ENCODE measurements at regions not wholly inside any gene's neighbourhood (a gene's known extent, or its start where the extent isn't known, plus 50 kb on each side); places are given as distances from the start of the nearest gene placed in this dataset.
"Not testable (repeated sequence)": the region's sequence is repeated elsewhere in the genome, so short reads cannot be mapped to it uniquely, and the experiment has no call there.

DNA sequence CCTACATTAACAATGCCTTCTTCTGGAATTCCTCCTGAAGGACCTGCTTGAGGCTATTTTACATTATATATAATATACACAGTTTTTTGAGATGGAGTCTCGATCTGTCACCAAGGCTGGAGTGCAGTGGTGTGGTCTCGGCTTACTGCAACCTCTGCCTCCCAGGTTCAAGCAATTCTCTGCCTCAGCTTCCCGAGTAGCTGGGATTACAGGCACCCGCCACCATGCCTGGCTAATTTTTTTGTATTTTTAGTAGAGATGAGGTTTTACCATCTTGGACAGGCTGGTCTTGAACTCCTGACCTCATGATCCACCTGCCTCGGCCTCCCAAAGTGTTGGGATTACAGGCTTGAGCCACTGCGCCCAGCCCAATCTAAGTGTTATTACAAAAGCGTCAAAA lies 71.9 kb upstream of the PRR23C start:
- DNase-seq (ENCODE audit: low read depth), result not testable (repeated sequence)

DNA sequence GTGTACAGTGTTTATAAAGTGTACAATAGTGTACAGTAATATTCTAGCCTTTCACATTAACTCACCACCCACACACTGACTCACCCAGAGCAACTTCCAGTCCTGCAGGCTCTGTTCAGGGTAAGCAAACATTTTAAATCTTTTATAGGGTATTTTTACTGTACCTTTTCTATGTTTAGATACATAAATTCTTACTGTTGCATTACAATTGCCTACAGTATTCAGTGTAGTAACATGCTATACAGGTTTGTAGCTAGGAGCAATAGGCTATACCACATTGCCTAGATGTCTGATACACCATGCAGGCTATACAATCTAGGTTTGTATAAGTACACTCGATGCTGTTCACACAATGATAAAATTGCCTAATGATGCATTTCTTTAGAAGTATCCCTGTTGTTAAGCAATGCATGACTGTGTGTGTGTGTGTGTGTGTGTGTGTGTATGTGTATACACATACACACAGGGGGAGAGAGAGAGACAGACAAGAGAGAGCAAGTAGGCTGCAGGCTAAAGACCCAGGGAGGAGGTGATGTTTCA lies 72.5 kb upstream of the PRR23C start:
- DNase-seq (ENCODE audit: low read depth), result peak; percentile 34

DNA sequence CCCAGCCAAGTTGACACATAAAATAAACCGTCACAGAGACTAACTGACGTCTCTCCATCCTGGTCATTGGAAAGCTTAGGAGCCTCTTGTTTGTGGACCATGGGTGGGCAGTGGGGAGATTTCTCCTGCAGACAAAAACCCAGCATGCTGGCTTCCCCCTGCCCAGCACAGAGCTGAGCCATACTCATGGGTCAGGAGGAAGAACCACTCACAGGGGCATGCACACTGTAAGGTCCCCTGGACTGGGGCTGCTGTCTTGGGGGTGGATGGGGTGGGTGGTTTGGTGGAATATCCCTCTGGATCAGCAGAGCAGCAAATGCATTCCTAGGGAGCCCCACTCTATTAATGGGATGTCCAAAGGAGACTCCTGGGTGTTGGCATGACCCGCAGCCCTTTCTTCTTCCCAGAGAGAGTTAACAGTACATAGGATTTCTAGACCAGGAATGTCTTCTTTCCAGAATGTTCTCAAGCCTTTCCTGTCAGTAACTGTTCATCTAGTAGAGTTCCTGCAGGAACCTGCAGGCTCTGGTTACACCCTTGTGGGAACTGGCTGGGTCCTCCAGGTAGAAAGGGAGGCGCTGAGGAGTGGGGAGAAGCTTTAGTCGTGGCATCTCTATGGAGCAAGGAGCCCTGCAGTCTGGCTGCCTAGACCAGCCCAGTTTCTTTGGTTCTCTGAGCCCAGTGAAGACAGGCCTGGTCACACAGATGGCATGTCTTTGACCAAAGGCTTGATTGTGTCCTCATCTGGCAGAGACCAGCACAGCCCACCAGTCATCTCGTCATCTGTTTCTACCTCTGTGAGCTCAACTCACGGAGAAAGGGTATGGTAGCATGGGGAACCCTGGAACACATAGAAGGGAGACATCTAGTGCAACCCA lies 73.4 kb upstream of the PRR23C start:
- no peak for DNase-seq (ENCODE audit: low read depth)

DNA sequence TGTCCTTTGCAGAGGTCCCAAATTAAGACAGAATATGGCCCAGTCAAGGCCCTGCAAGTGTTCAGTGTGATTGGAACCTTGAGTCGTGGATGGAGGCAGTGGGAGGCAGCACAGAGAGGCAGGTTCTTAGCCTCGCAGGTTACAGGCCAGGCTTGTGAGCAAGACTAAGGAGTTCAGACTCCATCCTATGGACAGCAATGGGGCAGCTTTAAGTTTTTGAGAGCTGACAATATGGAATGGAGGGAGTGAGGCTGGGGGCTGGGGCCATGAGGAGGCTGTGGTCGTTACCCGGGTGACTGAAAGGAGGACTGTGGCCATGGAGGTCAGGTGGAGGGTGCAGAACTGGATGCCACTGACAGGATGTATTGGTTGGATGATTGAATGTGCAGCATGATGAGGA lies 74.1 kb upstream of the PRR23C start:
- DNase-seq (ENCODE audit: low read depth), result no peak

GRCh38 chr3:139119331-139120025 lies 74.8 kb upstream of the PRR23C start:
- no peak for DNase-seq (ENCODE audit: low read depth)

DNA sequence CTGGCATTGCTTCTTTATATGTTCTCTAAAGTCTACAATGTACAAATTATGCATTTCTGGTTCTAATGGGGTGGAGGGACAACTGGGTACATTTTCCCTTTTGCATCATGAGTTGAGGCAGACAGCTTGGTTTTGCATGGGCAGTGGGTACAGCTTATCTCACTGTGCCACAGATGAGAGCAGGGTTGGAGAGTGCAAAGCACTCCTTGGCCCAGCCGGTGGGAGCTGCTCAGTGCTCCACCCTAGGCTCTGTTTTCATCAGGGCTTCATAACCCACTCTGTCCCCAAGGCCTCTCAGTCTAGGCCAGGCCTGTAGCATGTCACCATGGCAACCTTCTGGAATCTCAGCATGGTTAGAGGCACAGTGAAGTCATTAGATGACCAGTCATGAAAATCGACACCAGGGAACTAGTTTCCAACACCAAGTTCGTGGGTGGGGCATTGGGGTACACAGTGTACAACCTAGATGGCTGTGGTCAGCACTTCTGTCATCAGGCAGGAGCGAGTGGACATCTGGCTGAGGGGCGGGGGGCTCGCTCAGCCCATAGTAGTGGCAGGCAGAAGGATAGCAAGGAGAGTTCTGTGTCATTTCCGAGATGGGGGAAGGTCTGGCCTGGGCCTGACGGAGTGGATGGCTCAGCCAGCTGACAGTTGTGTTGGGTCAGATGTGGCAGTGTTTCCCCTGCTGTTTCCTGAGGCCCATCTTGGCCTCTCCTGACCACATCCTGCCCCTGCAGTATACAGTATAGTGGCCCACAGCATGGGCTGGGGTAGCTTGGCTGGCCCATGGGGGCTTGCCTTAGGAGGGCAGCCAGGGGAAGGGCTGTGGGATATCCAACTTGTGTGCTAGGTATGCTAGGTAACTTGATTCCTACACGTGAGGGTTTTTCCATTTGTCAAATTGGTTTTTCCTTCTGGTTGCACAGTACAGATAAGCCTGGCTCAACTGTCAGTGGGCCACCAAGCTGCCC lies 75.7 kb upstream of the PRR23C start:
- peak; percentile 63 for DNase-seq (ENCODE audit: low read depth)

DNA sequence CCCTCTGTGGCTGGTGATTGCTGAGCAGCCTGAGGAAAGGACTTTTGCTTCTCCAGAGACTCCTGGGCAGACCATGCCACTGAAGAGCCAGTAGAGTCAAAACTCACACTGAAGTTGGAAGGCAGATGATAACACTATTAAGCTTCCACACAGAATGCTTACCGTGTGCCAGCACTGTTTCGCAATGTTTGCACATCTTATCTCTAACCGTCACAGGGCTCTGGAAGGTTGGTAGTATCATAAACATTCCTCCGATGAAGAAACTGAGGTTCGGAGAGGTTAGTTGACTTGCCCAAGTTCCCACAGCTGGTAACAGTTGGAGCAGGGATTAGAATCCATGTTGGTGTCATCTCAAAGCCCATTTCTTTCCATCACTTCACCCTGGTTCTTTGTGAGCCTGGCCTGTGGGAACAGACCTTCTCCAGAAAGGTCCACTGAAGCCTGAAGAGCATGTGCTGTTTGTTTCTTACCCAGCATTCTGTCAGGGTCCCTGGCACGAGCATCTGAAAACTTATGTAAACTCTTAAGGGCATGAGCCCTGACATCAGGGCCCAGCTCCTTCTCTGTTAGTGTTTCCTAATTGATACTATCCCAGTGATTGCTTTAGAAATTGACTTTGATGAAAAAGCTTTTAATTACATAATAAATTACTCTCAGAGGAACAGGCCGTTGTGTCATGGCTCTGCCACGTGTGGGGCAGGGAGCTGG lies 77.0 kb upstream of the PRR23C start:
- no peak for DNase-seq (ENCODE audit: low read depth)

GRCh38 chr3:139122221-139122581 lies 77.5 kb upstream of the PRR23C start:
- no peak for DNase-seq (ENCODE audit: low read depth)

DNA sequence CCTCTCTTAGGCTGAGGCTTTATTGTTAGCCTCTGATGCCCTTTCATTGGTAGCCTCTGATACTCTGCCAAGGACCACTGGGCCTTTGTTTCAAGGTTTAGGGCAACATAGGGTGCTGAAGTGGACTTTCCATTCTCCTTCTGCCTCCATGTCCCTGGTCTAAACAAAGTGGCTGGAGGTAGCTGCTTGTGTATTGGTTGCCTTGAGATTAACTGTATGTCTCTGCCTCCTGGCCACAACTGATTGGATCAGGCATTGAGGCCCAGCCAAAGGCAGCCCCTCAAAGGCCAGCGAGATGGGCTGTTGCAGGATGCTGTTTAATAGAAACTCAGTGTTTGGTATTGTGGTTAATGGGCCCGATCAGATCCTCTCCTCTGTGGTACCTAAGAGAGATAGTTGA lies 77.9 kb upstream of the PRR23C start:
- no peak for DNase-seq (ENCODE audit: low read depth)

- no peak for DNase-seq (ENCODE audit: low read depth)
Measured at GRCh38 chr3:139123377-139124095, 78.8 kb upstream of the PRR23C start.

DNA sequence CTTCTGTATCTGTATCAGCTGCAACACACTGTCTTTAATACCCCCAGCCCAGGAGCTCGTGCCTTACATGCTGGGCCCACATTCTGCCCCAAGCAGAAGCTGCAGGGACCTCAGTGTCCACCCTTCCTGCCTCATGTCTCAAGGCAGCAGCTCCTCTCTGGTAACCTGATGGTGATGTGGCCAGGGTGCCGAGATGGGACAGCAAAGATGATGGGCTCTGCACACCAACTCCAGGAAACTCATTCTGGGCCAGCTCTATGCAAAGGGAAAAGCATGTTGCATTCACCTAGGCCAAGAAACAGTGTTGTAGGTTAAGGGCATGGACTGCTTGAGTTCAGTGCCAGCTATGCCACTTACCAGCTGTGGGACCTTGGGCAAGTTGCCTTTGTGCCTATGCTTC lies 79.5 kb upstream of the PRR23C start:
- DNase-seq (ENCODE audit: low read depth), result no peak

- DNase-seq (ENCODE audit: low read depth), result peak; percentile 72
Measured at GRCh38 chr3:139127101-139127500, 82.4 kb upstream of the PRR23C start.

GRCh38 chr3:139127629-139128028 lies 82.9 kb upstream of the PRR23C start:
- not testable (repeated sequence) for DNase-seq (ENCODE audit: low read depth)

GRCh38 chr3:139128803-139129202 lies 84.1 kb upstream of the PRR23C start:
- DNase-seq (ENCODE audit: low read depth), result no peak

DNA sequence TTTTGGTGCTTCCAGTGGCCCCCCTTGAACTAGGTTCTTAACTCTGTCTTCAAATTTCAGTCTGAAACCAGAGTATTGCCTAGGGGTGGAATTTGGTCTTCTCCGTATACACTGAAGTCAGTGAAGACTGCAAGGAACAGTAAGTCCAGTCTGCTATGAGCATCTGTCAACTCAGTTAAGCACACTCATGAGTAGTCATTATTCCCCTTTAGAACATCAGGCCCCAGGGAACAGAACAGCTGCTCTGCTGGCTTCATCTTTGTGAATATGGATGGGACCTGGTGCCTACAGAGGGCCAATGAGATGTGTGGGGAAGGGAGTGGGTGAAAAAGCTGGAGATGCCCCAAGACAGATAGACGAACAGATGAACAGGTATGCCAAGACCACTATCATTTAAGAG lies 85.2 kb upstream of the PRR23C start:
- DNase-seq (ENCODE audit: low read depth), result no peak

GRCh38 chr3:139130390-139131140 lies 85.9 kb upstream of the PRR23C start:
- DNase-seq (ENCODE audit: low read depth), result no peak

DNA sequence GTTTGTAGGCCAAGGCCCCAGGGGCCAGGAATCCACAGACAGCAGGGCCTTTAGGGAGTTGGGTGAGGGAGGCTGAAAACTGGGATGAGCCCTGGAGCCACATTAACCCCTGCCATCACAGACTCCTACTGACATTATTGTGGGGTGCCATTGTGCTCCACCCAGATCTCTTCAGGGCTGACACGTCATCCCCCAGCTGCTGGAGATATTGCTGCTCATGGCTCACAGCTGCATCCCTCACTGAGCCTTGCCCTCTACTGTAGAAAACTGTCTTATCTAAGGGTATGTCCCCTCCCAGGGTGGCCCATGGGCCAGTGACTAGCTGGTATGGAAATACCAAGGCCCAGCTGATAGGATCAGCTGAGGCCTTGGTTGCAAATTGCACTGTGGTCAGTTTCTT lies 87.3 kb upstream of the PRR23C start:
- DNase-seq (ENCODE audit: low read depth), result no peak

DNA sequence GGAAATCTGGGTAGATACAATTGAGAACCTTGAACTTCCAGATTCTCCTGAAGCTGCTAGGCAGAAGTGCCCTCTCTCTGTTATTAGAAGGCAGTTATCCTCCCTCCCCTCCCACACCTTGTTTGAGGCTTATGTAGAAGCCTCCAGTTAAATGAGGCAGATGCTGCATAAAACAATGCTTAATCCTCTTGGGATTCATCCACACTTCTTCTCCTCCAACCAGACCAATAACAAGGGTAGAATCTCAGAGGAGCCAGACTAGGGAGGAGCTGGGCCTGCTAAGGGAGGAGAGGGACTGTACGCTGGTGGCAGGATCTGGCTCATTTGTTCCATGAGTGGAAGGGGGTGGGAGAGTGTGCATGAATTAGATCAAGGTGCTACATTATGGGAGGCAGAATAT lies 88.3 kb upstream of the PRR23C start:
- DNase-seq (ENCODE audit: low read depth), result no peak

DNA sequence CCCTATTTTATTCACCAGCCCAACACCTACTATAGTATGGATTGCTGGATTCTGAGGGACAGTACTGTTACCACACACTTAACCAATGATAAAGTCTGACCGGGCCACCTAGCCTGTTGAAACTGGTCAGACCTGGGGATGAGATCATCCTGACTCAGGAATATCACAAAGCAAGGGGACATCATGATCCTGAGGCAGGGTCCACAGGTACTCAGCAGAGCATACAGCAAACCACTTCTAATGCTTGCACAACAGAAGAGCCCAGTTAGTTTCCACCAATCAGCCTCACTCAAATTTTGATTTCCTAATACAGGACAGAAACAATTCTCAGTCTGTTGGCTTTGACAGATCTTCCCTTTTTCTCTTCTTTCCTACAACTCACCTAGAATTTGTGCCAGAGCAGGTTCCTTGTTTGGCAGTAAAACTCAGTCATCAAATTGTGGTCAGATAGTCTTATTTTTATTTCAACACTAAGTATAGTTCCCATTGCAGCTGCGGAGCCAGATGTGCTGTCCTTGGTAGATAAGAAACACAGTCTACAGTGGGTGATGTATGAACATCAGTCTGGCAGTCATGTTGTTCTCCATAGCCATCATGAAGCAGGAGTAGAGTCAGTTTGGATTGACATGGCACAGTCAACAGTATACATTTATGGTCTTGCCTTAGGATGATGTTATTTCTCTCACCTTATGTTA lies 90.1 kb upstream of the PRR23C start:
- DNase-seq (ENCODE audit: low read depth), result no peak

Measured in non-pigmented ciliary epithelial cell (primary cell).